Testis (tissue), 2 donors: ENCODE measurements at regions not wholly inside any gene's neighbourhood (a gene's known extent, or its start where the extent isn't known, plus 50 kb on each side); places are given as distances from the start of the nearest gene placed in this dataset.

Source experiments
- DNase-seq: peaks from one replicate; pipeline ENCODE4 v3.0.0-alpha.2; 2019
- H3K27ac ChIP-seq, 2 donors: fragments of 200-600 bp; sonication (generic); one replicate each; pipeline ENCODE4 v1.5.1; 2019
- H3K27me3 ChIP-seq: fragments of 200-600 bp; sonication (generic); one replicate; pipeline ENCODE4 v1.5.1; 2019
- H3K36me3 ChIP-seq: fragments of 200-600 bp; sonication (generic); one replicate; pipeline ENCODE4 v1.5.1; 2017; ENCODE audit warnings: low read depth; ENCODE audit errors: missing control alignments
- H3K4me1 ChIP-seq: fragments of 200-600 bp; sonication (generic); one replicate; pipeline ENCODE4 v1.5.1; 2019
- H3K4me3 ChIP-seq, 2 donors: fragments of 200-600 bp; sonication (generic); one replicate each; pipeline ENCODE4 v1.5.1; 2017 to 2019
- H3K9me3 ChIP-seq: fragments of 200-600 bp; sonication (generic); one replicate; pipeline ENCODE4 v1.5.1; 2017
- POLR2A ChIP-seq: fragments of 450-650 bp; IDR thresholded peaks from one replicate; pipeline ENCODE4 v1.6.1; 2017; ENCODE audit warnings: antibody characterized with exemption, mild to moderate bottlenecking, moderate library complexity
- WGBS, 2 donors: methylation state at CpG; one replicate each; pipeline ENCODE4 v1.1.5; 2018; 5-methylcytosine and 5-hydroxymethylcytosine counted together
- intact Hi-C: fragments of 100-400 bp; cut with DNase I; formaldehyde crosslinking; loops from one replicate; pipeline ENCODE4 v1.15.1; 2023; ENCODE audit warnings: low total_unique reads
- TF ChIP-seq, protein P1 (sequence below), 3 experiments: fragments of 450-650 bp in 2 of 3; fragments of 200-600 bp in 1 of 3; sonication (generic) in 1 of 3; IDR thresholded peaks; one replicate each; pipeline ENCODE4 v1.5.1; 2016 to 2019; ENCODE audit warnings: antibody characterized with exemption in 3 of 3, mild to moderate bottlenecking in 2 of 3, moderate library complexity in 1 of 3

DNA sequence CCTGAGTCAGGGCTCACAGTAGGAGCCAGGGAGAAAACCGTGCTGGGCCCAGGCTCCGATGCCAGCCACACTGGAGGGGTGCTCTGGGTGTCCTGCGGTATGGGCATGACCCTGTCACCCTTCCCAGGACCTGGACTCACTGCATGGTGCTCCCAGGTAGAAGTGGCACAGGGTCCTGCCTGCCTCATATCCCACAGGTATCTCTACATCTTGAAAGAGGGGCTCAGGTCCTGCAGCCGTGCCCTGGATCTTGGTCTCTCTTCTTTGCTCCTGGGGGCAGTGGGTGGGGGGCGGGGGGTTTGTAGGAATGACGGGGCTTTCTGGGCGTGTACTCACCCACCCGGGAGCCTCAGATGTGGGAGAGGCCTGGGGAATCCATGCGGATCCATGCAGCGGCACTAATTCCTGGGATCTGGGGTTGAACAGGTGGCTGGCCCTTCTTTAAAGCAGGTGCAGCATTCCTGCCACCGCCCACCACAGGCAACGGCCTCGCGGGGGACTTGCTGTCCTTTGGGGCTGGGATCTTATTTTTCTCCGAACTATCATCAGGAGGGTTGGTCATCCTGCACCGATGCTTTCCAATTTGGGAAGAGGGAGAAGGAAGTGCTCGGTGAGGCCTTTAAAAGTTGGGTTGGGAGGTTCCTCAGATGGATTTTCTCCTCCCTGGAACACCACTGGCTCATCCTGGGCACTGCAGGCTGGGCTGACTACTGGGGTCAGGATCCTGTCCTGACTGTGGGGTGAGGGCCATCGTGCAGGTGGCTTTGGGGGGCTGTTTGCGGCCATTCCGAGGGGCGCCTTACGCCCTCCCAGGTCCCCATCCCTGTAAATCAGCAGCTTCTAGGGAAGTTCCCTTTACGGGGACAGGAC is 886.4 kb downstream of the BRD1 start:
- no peaks in the 10 kb centered on the region for H3K9me3 ChIP-seq
- no peaks in the 10 kb centered on the region for H3K36me3 ChIP-seq
- TF ChIP-seq, protein P1, sequence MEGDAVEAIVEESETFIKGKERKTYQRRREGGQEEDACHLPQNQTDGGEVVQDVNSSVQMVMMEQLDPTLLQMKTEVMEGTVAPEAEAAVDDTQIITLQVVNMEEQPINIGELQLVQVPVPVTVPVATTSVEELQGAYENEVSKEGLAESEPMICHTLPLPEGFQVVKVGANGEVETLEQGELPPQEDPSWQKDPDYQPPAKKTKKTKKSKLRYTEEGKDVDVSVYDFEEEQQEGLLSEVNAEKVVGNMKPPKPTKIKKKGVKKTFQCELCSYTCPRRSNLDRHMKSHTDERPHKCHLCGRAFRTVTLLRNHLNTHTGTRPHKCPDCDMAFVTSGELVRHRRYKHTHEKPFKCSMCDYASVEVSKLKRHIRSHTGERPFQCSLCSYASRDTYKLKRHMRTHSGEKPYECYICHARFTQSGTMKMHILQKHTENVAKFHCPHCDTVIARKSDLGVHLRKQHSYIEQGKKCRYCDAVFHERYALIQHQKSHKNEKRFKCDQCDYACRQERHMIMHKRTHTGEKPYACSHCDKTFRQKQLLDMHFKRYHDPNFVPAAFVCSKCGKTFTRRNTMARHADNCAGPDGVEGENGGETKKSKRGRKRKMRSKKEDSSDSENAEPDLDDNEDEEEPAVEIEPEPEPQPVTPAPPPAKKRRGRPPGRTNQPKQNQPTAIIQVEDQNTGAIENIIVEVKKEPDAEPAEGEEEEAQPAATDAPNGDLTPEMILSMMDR (IDR thresholded peaks at IDR 0.05): no peak
- no peak for TF ChIP-seq POLR2A
- intact Hi-C loops: no loop called here
- H3K4me1 ChIP-seq: no peaks in the 10 kb centered on the region
- DNase-seq: no peak
- no peak overlapping the region for H3K4me3 ChIP-seq
- H3K27me3 ChIP-seq: no peaks in the 10 kb centered on the region
- 79 to 87% methylated on average over 15 to 23 of the region's 23 CpGs for WGBS, 2 donors
- H3K27ac ChIP-seq: no peak overlapping the region

DNA sequence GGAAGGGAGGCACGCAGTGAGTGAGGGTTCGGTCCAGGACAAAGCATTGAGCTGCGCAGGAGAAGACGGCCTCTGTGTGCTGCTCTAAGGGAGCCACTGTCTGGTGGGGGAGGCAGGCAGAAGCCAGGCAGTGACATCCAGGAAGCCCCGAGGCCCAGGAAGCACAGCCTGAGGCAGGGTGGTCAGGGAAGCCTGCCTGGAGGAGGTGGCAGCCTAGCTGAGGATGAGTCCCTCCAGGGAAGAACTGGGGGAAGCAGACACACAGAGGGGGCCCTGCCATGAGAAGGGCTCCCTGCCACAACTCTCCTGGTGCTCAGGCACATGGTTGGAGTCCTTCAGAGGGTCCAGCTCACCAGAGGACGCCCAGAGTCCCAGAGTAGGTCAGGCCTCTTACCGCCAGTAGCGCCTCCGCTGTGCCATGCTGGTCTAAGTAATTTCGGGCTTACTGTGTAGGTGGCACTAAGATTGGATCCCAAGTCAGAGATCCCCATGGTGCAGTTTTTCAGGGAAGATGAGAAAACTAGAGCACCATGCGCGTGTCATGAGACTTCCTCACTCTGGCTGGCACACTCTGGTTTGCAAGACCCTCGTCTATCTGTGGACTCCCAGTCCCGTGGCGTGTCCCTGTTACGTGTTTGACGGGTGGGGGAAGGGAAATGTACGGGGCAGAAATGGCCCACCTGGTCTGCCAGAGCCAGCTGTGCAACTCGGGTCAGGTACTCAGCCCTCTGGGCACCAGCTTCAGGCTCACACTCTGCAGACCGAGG is 887.2 kb downstream of the BRD1 start:
- peak; percentile 9 for DNase-seq
- intact Hi-C loops: no loop called here
- 78 to 82% methylated on average over 10 to 20 of the region's 20 CpGs for WGBS, 2 donors
- no peaks in the 10 kb centered on the region for H3K4me1 ChIP-seq
- H3K9me3 ChIP-seq: no peaks in the 10 kb centered on the region
- H3K27me3 ChIP-seq: no peaks in the 10 kb centered on the region
- H3K4me3 ChIP-seq: no peak overlapping the region
- H3K27ac ChIP-seq: no peak overlapping the region
- TF ChIP-seq POLR2A: no peak
- TF ChIP-seq, protein P1 (IDR thresholded peaks at IDR 0.05): no peak
- H3K36me3 ChIP-seq: no peaks in the 10 kb centered on the region

DNA sequence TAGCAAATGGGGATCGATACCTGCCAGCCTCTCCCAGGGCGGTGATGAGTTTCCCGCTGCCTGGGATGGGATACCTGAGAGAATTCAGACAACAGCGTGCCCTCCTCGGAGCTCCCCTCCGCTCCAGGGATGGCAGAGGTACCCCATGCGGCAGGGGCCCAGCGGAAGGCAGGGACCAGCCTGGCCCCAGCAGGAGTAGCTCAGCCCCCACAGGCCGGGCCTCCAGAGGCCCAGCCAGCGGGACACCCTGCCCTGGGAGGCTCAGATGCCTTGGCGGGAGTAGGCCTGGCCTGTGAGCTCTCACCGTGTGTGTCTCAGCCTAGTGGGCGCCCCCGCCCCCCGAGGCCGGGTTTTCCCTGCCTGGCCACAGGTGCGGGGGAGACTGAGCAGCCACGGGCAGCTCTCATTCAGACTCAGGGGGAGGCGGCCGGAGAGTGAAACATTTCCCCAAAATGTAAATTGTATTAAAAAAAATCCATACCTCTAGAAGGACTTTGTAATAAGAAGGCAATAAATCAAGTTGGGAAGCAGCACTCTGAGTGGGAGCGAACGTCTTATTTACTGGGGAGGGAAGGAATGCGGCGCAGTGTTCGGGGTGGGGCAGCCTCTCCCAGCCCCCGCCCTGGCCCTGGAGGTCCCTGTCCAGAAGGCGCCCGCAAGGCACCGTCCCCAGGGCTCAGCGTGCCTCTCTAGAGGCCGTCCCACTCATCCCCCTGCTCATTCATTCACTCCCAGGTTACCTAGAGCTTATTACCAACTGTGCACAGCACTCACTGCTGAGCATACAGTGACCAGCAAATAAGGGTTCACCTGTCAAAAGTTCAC is 888.0 kb downstream of the BRD1 start:
- Histone ChIP-seq H3K27me3 (no peaks in the 10 kb centered on the region), H3K27ac (no peak overlapping the region), H3K4me3 (no peak overlapping the region), H3K36me3 (no peaks in the 10 kb centered on the region), H3K4me1 (no peaks in the 10 kb centered on the region), H3K9me3 (no peaks in the 10 kb centered on the region)
- DNase-seq: peak; percentile 6
- 72 to 76% methylated on average over 30 to 31 of the region's 31 CpGs for WGBS, 2 donors
- intact Hi-C loops: no loop called here
- no peak for TF ChIP-seq POLR2A
- TF ChIP-seq, protein P1 (IDR thresholded peaks at IDR 0.05): no peak

DNA sequence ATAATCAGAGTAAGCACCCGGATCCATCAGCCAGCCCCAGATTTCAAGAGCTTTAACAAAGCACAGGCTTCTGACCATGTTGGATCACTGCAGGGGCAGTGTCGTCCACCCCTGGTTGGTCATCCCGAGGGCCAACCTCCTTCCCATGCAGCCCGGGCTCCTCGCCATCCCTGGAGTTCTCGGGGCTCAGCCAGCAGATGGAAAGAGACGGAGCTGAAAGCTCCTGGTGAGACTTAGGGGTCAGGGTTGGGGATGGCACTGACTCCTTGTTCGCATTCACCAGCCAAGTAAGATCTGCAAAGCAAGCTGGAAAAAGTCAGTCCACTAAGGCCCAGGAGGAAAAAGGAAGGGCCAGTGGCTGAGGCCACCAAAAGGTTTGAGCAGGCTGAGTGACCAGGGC is 888.9 kb downstream of the BRD1 start:
- whole genome bisulfite sequencing, 2 donors: 53 to 57% methylated on average over 7 to 8 of the region's 8 CpGs
- Histone ChIP-seq H3K4me3 (no peak overlapping the region), H3K27ac (no peak overlapping the region), H3K9me3 (no peaks in the 10 kb centered on the region), H3K36me3 (no peaks in the 10 kb centered on the region), H3K4me1 (no peaks in the 10 kb centered on the region), H3K27me3 (no peaks in the 10 kb centered on the region)
- peak; percentile 14 for DNase-seq
- intact Hi-C loops: no loop called here
- no peak for TF ChIP-seq POLR2A
- TF ChIP-seq, protein P1 (IDR thresholded peaks at IDR 0.05): no peak
